ENCODE measurements at regions not wholly inside any gene's neighbourhood (a gene's known extent, or its start where the extent isn't known, plus 50 kb on each side); places are given as distances from the start of the nearest gene placed in this dataset.

GRCh38 chr16:76193906-76194615, 83.1 kb upstream of the CNTNAP4 start:
- Histone ChIP-seq H3K9ac (ENCODE audit: low read length) (no peak overlapping the region), H3K36me3 (ENCODE audit: insufficient read depth, low read length) (no peaks in the 10 kb centered on the region), H3K79me2 (replicated peaks; ENCODE audit: insufficient read depth, low read length) (no peaks in the 10 kb centered on the region), H3K27ac (ENCODE audit: low read length) (no peak overlapping the region), H3K4me2 (ENCODE audit: low read length) (no peak overlapping the region), H3K4me3 (ENCODE audit: low read length) (no peak overlapping the region), H3K9me2 (ENCODE audit: insufficient read depth, low read length) (no peaks in the 10 kb centered on the region), H2AFZ (ENCODE audit: low read depth, low read length) (no peak overlapping the region), H3F3A (ENCODE audit: insufficient read depth, low read length, poor library complexity, severe bottlenecking) (no peaks in the 10 kb centered on the region), H3K27me3 (ENCODE audit: insufficient read depth, low read depth, low read length) (no peaks in the 10 kb centered on the region), H3K9me3 (ENCODE audit: low read length) (no peaks in the 10 kb centered on the region), H4K20me1 (ENCODE audit: insufficient read depth) (no peaks in the 10 kb centered on the region)
- TF ChIP-seq SMC3 (conservative IDR thresholded peaks at IDR 0.05; ENCODE audit: poor library complexity) = no peak
- no peak for TF ChIP-seq POLR2AphosphoS5 (IDR thresholded peaks at IDR 0.05)
- TF ChIP-seq RAD21 (conservative IDR thresholded peaks at IDR 0.05) = no peak
- TF ChIP-seq EZH2 (IDR thresholded peaks at IDR 0.05; ENCODE audit: borderline replicate concordance, insufficient read depth, low read length, poor library complexity, severe bottlenecking) = no peak
- no peak for TF ChIP-seq TAF1 (IDR thresholded peaks at IDR 0.05; ENCODE audit: low read depth)
- TF ChIP-seq REST (IDR thresholded peaks at IDR 0.05; ENCODE audit: borderline replicate concordance) = no peak
- no peak for TF ChIP-seq MXI1 (conservative IDR thresholded peaks at IDR 0.05; ENCODE audit: poor library complexity, severe bottlenecking)
- TF ChIP-seq CTCF (IDR thresholded peaks at IDR 0.05; ENCODE audit: poor library complexity, severe bottlenecking) = no peak
- no peak for TF ChIP-seq EP300 (conservative IDR thresholded peaks at IDR 0.05; ENCODE audit: poor library complexity, severe bottlenecking)

- Histone ChIP-seq H3K4me3 (ENCODE audit: low read length) (no peak overlapping the region), H3K9me2 (ENCODE audit: insufficient read depth, low read length) (no peaks in the 10 kb centered on the region), H4K20me1 (ENCODE audit: insufficient read depth) (no peaks in the 10 kb centered on the region), H3K27me3 (ENCODE audit: insufficient read depth, low read depth, low read length) (no peaks in the 10 kb centered on the region), H3K9ac (ENCODE audit: low read length) (no peak overlapping the region), H2AFZ (ENCODE audit: low read depth, low read length) (no peak overlapping the region), H3K4me2 (ENCODE audit: low read length) (no peak overlapping the region), H3K9me3 (ENCODE audit: low read length) (no peaks in the 10 kb centered on the region), H3K79me2 (replicated peaks; ENCODE audit: insufficient read depth, low read length) (no peaks in the 10 kb centered on the region), H3F3A (ENCODE audit: insufficient read depth, low read length, poor library complexity, severe bottlenecking) (no peaks in the 10 kb centered on the region), H3K36me3 (ENCODE audit: insufficient read depth, low read length) (no peaks in the 10 kb centered on the region), H3K27ac (ENCODE audit: low read length) (no peak overlapping the region)
- no peak for TF ChIP-seq POLR2AphosphoS5 (IDR thresholded peaks at IDR 0.05)
- no peak for TF ChIP-seq SMC3 (conservative IDR thresholded peaks at IDR 0.05; ENCODE audit: poor library complexity)
These were observed 82.6 kb upstream of the CNTNAP4 start for GRCh38 chr16:76194616-76195015.

All from neural cell (in vitro differentiated cells).